DMS79 treated with DMSO at 0.1 percent for 48 hours (cell line): ENCODE measurements at regions not wholly inside any gene's neighbourhood (a gene's known extent, or its start where the extent isn't known, plus 50 kb on each side); places are given as distances from the start of the nearest gene placed in this dataset.

Source experiments
- DNase-seq: peaks from one replicate; lab custom pipeline; 2025; lab: John Stamatoyannopoulos, UW

DNA sequence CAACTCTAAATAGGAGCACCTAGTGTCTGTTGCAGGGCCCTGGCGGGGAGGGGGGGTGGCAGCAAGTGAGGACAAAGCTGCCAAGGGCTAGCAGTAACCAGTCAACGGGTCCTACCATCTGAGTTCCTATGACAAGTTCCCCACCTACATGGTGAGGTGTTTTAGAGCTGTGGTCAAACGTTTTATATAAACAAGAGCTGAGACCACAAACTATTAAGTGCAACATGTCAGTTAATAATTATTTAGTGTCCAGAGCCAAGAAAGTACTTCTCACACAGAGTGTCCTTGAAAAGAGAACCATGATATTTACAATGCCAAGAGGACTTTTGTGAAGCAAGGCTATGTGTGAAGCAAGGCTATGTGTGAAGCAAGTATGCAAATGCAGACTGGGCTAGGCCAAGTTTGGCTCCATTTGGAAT is 434.7 kb downstream of the TNS3 start:
- DNase-seq, result no peak

DNA sequence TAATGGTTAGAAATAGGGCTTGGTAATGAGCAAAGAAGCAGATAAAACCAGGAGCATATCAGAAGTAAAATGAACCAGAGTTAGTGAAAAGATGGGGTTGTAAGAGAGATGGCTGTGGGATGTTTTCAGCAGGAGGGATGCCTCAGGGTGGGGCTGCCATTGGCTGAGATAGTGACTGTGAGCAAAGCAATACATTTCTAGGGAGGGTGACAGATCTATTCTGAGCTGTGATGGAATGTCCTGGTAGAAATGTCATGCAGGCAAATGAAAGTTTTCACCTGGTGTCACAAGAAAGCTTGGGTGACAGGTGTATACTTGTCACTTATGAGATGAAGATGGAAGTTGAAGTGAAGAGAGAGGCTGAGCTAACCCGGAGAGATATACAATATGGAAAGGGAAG is 435.9 kb downstream of the TNS3 start:
- DNase-seq, result no peak

DNA sequence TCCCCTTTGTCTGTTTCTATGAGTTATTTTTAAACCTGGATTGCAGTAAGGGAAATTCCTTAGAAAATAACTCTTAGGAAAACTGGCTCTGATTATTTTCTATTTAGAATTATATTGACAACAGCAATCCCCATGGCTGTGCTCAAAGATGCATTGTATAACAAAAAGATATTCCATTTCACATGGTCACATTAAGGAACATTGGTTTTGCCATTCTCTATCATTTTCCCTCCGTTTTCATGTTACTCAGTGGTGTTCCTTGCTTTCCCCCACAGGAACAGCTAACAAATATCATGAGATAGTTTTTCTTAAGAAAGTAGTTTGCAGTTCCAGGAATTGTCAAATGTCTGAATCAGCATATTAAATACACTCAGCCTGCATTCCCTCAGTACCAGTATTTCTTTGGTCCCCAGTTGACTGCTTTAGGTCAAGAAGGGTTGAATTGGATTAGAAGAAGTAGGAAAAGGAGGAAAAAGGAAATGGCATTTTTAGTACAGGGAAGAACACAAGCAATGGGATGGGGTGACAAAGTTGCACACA is 436.7 kb downstream of the TNS3 start:
- DNase-seq, result no peak

DNA sequence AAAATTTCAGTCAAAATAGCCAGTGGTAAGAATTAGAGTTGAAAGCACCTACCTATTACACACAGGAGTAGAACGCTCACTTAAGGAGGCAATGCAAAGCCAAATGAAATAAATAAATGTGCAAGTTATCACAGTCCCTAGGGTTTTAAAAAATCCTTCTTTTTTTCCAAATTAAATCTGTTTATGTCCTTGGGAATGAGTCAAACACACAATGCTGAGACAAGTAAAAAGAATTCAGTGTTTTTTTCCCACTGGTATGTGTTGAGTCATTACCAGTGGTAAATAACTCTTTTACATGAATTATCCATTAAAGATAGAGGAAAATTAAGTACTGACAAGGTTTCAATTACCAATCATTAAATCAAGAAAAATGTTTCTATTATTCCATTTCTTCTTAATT is 438.6 kb downstream of the TNS3 start:
- DNase-seq, result no peak

DNA sequence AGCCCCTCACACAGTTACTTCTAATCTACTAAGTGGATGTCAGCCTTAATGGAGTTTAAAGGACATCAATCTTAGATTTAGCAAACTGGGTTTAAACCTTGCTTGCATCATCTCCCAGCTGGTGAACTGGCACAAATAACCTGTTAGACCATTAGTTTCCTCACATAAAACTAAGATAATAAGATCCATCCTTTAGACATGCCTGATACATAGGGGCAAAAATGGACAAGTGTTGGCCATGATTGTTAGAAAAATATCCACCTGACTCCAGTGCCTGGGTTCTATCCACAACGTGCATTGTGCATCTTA is 439.1 kb downstream of the TNS3 start:
- no peak for DNase-seq

DNA sequence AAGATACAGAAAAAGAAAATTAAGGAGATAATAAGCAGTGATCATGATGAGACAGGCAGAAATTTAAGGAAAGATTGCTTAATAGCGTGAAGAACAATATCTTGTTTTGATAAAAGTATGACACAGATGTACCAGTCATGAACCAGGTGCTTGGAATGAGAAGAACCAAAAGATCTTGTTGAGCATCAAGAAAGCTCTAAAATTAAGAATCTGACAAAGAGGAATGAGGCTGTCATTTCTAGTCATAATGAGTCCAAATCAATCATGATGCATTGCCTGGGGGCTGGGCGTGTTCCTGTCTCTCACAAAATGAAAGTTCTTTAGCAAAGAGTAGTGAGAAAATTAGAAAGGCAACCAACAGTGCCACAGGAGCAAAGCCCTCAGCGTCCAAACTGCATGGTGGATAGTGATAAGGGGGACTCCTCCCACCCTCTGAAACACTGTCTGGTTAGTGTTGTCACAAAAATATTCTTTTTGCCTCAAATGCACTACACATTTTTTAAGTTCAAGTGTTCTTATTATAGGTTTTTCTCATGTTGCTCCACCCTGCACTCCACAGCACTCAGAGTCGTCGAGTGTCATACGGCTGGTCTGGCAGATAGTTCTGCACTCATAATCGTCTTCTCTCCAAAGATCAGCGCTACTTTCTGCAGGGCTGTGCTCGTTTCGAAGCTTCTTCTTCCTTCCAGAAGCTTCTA is 439.6 kb downstream of the TNS3 start:
- no peak for DNase-seq

DNA sequence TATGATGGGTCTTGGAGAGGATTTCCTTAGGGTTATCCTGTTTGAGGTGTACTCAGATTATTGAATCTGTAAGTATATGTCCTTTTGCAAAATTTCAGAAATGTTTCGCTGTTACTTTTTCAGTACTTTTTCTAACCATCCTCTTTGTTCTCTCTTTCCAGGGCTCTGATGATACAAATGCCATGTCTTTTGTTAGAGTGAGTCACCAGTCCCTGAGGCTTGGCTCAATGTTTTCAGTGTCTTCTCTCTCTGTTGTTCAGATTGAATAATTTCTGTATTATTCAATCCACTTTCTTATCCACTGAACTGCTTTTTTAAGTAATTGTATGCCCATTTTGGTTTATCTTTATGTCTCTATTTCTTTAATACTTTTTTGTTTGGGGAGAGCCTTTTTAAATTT is 449.4 kb downstream of the TNS3 start:
- DNase-seq, result no peak

DNA sequence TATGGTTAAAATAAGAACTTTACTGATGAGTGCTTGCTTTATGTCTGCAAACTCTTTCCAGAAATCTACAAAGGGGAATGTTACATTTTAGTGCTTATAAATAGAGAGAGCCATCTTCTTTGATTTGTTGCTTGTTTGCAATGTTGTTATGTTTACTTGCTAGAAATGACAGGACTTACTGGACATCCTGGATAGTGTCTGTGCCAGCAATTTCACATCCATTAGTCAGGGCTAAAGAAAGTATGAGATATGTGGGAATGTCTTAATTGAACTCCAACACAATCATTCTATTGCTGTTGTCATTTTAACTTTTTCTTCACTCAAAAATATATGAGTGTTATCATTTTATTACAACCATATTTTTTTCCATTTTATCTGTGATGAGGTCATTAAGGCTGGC is 453.2 kb downstream of the TNS3 start:
- no peak for DNase-seq

DNA sequence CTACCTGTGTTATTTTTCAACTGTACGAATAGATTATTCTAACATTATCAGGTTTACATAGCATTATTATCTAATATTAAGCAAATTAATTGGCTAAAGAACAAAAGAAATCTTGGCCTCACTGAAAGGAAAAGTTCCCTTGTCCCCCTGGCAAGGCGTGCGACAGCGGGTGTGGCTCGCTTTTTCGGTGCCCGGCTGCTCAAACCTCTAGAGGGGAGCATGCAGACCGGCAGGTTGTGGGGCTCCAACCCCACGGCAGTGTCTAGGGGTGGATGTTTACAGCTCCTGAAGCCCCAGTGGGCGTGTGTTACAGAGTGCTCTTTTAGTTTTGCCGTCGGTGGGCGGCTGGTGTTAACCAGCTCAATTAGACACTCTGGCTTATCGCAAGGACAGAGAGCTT is 456.4 kb downstream of the TNS3 start:
- no peak for DNase-seq

DNA sequence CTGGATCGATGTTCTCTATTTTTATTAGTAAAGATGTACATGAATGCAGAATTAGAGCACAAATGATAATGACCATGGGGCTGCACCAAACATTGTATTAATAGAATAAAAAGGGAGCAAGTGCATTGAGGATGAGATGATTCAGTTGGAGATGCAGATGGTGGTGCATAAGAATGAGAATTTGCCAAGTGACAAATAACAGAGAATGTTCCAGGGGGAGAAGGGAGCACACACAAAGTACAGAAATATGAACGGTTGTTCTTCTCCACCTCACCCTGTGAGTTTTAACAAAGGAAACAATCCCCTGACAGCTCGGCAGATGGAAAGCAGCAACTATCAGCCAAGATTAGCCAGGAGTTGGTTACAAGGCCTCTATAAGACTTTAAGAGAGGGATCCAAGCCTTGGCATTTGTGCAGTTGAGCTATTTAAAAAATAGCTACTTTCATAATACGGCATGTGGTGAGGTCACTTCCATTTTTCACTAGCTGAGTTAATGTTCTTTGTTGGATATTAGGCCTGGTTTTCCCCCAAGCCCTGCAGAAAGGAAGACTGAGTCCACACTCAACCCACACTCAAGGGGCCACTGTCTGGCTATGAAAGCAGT is 462.5 kb downstream of the TNS3 start:
- no peak for DNase-seq

DNA sequence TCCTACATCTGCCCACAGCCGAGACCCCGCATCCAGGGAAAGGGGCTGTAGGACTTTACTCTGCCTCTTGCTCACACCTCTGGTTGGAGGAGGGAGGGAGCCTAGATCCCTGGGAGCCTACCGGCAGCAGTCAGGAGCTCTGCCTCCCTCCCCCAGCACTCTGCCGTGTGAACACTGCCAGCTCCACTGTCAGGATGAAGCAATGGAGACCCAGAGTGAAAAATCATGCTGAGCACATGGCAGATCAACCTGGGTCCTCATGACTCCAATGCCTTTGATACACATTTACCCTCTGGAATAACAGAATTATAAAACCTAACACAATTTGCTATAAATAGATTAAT is 477.7 kb downstream of the TNS3 start:
- DNase-seq, result no peak

DNA sequence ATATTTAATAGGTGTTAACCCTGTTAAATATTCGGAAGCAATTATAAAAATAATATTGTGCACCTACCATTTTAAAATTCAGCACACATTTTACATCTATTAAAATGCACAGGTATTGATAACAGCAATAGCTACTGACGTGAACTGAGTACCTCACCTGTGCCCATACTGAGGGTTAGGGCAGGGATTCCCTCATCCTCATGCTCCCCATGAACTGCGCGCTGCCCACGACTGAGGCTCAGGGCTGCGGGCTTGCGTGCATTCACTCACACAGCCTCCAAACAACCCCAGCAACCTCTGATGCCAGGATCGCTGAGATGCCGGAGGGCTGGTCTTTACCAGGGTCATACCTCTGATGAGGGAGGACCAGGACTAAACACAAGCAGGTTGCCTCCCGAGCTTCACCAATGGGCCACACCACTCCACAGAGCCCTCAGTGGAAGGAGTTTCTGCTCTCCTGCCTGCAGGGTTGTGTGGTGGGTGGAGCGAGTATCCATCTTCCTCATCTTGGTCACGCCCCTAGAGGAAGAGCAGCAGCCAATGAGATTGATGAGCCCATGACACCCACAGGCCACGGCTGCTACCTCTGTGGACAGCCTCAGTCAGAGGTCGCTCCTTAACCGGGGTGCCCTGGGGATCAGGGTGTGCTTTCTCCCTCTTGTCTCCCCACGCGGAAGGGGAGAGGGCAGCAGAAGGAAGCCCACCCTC is 478.3 kb downstream of the TNS3 start:
- DNase-seq, result no peak

DNA sequence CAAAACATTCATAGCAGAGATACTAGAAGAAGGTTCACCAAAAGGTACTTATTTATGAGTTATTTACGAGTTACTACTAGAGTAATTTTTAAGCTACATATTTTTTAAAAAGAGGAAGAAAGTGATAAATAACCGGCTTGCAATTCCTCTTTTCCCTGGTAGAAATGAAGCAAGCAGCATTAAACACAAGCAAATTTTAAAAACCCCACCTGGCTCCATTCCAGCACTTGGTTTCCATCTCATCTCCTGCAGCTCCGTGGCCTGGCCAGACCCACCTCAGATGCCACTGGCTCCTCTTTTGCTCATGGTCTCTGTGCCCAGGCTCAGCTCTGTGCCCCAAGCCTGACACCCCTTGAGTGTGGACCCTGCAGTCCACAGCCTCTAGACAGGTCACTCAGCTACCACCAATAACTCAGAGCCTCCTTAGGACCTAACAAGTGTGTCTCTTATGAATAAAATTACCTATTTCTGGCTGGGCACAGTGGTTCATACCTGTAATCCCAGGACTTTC is 479.5 kb downstream of the TNS3 start:
- no peak for DNase-seq

DNA sequence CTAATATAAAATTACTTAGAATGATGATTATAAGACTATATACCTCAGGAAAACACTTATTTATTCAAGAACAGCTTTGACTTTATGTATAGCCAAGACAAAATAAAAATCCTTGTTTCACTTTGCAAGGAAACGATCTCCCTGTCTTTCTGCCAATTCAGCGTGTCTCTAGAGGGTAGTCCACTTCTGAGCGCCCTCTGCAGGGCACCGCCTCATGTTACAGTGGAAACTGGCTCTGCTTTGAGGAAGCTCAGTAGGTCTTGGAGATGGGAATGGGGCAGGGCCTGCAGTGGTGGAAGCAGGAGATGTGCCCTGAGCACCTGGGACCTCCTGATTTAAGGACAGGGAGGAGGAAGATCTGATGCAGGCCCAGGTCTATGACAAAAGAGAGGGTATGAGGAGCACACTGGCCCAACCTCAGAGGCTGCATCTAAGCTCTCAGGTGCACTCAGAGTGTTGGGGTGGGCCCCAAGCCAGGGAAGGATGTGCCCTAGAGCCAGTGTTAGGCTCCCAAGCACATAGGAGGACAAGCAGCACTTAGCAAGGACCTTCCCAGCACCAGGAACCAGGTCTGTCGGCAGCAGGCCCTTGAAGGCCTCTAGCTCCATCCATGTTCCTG is 481.0 kb downstream of the TNS3 start:
- DNase-seq, result no peak

DNA sequence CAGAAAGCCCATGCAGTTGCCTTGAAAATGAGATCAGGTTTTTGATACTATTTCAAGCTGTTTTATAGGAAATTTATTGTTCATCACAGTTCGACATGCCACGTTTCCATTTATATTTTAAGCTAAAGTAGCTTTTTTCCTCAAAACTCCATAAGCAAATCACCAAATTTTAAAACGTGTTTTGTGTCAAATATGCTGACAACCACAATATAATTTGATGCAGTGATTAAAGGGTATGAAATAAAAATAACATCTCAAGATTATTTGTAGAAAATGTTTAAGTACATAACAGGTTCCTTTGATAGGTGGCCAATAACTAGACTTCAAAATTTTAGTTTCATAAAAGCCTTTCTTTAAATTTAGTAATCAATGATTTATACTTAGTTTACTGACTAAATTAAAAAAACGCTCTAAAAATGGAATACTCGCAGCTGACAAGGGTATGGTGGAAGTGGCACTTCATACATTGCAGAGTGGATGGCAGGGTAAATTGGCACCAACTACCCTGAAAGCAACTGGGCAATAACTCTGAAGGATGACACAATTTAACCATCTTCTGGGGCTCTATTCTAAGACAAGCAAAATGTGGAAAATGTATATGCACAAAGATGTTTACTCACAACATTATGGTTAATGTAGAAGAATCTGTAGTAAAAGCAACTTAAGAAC is 481.6 kb downstream of the TNS3 start:
- no peak for DNase-seq

DNA sequence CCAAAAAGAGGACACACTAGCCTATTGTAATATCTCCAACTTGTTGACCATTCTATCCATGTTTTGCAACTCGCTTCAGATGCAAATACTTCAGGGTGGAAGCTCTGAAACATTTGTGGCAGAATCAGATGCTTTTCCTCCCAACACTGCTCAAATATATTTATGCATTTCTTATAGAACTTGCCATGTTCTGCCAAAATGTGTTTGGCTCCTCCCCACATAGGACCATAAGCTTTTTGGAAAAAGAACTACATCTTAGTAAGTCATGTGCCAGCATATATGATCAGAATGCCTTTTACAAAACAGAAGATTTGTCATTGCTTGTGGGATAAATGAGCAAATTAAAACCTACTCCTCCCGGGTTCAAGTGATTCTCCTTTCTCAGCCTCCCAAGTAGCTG is 484.5 kb downstream of the TNS3 start:
- no peak for DNase-seq

DNA sequence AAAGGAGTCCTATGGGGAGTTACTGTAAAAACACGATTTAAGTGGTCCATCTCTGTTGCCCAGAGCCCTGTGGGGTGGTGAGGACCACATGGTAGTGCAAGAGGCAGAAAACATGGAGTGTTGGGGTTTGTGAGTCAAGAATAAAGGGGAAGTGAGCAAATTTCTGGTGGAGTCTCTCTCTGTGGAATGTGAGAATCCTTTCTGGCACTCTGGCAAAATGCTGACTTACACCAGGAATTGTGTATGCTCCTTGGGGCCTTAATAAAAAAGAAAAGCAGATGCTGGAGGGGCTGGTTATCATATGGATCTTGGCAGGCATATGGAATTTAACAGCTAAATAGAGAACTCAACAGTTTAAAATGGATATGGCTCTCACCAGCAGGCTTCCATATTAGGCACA is 486.0 kb downstream of the TNS3 start:
- DNase-seq, result no peak

DNA sequence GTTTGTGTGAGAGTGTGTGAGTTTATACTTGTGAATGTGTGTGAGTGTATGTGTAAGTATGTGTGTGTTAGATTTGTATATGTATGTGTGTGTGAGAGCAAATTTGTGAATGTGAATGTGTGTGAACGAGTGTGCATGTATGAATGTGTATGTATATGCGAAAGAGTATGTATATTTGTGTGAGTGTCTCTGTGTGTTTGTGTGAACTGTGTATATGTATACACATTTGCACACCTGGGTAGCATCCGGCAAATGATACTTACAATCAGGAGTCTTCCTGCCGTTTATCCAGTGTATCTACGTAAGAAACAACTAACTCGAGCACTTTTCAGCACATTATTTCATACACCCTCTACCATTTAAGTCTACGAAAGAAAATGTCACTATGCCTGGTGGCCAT is 487.4 kb downstream of the TNS3 start:
- no peak for DNase-seq

DNA sequence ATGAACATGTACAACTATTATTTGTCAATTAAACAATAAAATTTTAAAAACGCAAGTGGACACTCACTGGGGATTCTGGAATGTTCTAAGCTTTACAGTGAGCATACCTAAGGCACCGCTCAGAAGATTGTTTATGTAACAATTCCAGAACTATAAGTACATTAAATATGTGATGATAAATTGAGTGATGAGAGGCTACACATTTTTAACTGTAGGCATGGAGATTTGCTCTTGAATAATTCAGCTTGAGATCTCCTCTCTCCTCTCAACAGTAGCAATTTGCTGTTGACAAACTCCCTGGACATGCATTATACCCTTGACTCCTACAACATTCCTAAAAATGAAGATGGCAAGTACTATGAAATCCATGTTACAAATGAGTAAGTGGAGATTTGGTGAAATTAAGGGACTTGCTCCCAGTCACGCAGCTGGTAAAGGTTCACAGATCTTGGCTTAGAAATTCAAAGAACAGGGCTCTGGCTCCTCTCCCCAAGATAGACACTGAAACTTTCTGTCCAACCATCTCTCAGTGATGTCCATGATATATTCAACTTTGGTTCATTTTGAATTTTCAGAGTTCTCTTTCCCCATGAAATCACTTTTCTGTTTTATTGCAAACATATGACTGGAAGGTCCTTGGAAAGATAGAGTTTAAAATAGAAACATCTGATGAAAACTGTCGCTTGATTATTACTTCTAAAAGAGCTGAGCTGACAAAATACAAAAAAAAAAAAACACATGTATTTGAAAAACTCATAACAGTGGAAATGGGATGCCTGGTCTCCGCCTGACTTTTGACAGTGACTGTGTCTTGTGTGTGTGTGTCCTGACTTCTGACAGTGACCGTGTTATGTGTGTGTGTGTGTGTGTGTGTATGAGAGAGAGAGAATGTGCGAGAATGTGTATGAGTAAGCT is 488.3 kb downstream of the TNS3 start:
- DNase-seq, result no peak

DNA sequence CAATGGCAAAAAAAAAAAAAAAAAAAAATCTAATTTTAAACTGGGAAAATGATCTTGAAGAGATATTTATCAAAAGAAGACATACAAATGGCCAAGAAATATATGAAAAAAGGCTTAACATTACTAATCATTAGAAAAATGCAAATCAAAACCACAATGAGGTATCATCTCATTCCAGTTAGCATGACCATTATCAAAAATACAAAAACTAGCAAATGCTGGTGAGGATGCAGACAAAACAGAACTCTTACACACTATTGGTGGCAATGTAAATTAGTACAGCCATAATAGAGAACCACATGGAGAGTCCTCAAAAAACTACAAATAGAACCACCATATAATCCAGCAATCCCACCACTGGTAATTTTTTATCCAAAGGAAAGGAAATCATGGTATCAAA is 489.6 kb downstream of the TNS3 start:
- DNase-seq, result no peak

DNA sequence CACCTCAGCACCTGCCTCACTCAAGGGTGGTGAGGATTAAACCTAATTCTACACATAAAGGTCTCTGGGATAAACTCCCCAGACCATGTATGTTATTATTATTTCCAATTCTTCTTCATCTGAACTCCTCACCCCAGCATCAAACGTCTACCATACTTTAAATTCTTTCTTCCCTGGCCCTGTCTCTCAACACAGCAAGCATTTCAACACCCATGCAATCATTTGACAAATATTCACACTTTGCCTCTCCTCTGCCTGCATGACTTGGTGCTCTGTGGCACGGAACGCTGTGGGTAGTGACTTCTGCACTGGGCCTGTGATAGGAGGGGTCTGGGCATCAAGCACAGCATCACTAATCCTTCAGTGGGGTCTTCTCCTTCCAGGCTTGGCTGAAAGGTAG is 490.8 kb downstream of the TNS3 start:
- no peak for DNase-seq
